Brain microvascular endothelial cell (primary cell): ENCODE measurements at regions not wholly inside any gene's neighbourhood (a gene's known extent, or its start where the extent isn't known, plus 50 kb on each side); places are given as distances from the start of the nearest gene placed in this dataset.
"Not testable (repeated sequence)": the region's sequence is repeated elsewhere in the genome, so short reads cannot be mapped to it uniquely, and the experiment has no call there.

ENCODE experiments used
- DNase-seq: peaks from one replicate; pipeline ENCODE4 v3.0.0-alpha.2; 2020
- H3K27ac ChIP-seq: fragments of 250-450 bp; sonication (Bioruptor Pico); 2 replicates; pipeline ENCODE4 v1.5.1; 2020; ENCODE audit warnings: mild to moderate bottlenecking, moderate library complexity
- H3K27me3 ChIP-seq: fragments of 250-450 bp; sonication (Bioruptor Pico); replicated peaks from 2 replicates; pipeline ENCODE4 v1.5.1; 2020; ENCODE audit warnings: mild to moderate bottlenecking
- H3K36me3 ChIP-seq: fragments of 250-450 bp; sonication (Bioruptor Pico); replicated peaks from 2 replicates; pipeline ENCODE4 v1.5.1; 2020; ENCODE audit warnings: mild to moderate bottlenecking
- H3K4me3 ChIP-seq: 2 replicates; pipeline ENCODE4 v1.5.1; 2011; ENCODE audit warnings: low read depth, mild to moderate bottlenecking, control low read depth, low read length, moderate library complexity
- in situ Hi-C: cut with HindIII; loops from 2 replicates; pipeline ENCODE4 v1.10.0; 2017; ENCODE audit warnings: low sequenced_read_pairs, low pct_ligation_motif_present
- TF ChIP-seq, protein P1 (sequence below): IDR thresholded peaks from 2 replicates; pipeline ENCODE4 v1.5.1; 2011; ENCODE audit warnings: low read depth, mild to moderate bottlenecking, moderate library complexity, low read length, control low read depth, inconsistent platforms; ENCODE audit errors: missing control alignments

DNA sequence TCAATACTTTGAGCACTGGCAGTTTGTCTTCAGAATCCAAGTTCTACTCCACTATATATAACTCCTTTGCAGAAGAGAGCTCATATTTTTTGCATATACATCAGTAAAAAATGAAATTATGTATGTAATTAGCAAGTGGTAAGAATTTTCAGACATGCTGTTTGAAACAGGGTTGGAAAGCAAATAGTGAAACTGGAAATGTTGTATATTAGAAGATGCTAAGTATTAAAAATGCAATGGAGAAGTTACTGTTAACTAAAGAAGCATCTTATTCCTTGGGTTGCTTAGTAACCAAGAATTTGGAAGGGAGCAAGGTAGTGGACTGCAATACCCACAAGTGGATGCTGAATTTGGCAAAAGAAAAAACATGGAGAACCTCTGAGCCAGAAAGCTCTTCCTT, 88.6 kb upstream of the DLGAP1 start:
- Histone ChIP-seq H3K36me3 (no peaks in the 10 kb centered on the region), H3K27me3 (no peaks in the 10 kb centered on the region), H3K4me3 (no peak overlapping the region), H3K27ac (no peak overlapping the region)
- TF ChIP-seq, protein P1, sequence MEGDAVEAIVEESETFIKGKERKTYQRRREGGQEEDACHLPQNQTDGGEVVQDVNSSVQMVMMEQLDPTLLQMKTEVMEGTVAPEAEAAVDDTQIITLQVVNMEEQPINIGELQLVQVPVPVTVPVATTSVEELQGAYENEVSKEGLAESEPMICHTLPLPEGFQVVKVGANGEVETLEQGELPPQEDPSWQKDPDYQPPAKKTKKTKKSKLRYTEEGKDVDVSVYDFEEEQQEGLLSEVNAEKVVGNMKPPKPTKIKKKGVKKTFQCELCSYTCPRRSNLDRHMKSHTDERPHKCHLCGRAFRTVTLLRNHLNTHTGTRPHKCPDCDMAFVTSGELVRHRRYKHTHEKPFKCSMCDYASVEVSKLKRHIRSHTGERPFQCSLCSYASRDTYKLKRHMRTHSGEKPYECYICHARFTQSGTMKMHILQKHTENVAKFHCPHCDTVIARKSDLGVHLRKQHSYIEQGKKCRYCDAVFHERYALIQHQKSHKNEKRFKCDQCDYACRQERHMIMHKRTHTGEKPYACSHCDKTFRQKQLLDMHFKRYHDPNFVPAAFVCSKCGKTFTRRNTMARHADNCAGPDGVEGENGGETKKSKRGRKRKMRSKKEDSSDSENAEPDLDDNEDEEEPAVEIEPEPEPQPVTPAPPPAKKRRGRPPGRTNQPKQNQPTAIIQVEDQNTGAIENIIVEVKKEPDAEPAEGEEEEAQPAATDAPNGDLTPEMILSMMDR, result no peak
- DNase-seq, result no peak
- in situ Hi-C loops, result no loop called here

DNA sequence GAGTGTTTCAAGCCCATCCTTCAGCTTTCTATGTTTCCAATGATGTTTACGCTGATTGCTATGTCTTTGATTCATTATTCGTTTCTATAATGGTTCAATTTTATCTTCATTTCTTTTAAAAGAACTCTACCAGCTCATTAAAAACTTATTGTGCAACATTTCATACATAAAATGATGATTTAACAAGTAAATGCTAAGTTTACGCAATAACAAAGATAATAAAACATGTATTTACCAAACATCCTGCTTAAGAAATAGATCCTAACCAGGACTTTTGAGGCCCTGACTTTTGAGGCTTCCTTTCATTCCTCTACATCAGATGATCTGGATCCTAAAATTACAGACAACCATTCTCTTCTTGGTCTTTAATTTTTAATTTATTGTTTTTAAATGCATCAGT, 86.5 kb upstream of the DLGAP1 start:
- Histone ChIP-seq H3K4me3 (no peak overlapping the region), H3K36me3 (no peaks in the 10 kb centered on the region), H3K27ac (no peak overlapping the region), H3K27me3 (no peaks in the 10 kb centered on the region)
- TF ChIP-seq, protein P1, result no peak
- no peak for DNase-seq
- in situ Hi-C loops, result no loop called here

DNA sequence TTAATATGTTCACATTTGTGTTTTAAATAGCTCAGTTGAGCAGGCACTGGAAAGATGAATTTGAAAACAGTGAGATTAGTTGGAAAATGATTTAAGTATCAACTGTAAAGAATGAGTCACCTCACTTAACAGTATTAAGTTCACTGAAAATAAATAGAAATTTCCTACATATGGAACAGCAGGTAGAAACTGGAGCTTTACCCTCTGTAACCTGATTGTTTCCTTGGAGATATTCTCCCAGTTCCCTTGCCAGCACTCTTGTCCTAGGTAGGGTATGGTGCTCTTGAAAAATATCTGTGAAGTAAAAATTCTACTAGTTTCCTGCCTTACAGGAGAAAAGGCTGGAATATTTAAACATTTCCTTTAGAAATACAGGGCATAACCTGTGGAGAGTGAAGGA, 81.3 kb upstream of the DLGAP1 start:
- no peak for DNase-seq
- Histone ChIP-seq H3K36me3 (no peaks in the 10 kb centered on the region), H3K27ac (no peak overlapping the region), H3K27me3 (no peaks in the 10 kb centered on the region), H3K4me3 (no peak overlapping the region)
- TF ChIP-seq, protein P1, result no peak
- in situ Hi-C loops, result no loop called here

DNA sequence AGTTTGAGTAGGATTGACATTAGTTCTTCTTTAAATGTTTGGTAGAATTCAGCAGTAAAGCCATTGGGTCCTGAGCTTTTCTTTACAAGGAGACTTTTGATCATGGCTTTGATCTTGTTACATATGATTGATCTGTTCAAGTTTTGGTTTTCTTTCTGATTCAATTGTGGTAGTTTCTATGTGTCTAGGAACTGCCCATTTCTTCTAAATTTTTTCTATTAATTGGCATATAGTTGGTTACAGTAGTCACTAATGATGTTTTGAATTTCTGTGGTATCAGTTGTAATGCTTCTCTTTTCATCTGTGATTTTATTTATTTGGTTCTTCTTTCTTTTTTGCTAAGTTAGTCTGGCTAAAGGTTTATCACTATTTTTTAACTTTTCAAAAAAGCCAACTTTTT, 73.3 kb upstream of the DLGAP1 start:
- Histone ChIP-seq H3K4me3 (no peak overlapping the region), H3K36me3 (no peaks in the 10 kb centered on the region), H3K27me3 (no peaks in the 10 kb centered on the region), H3K27ac (no peak overlapping the region)
- in situ Hi-C loops, result no loop called here
- no peak for DNase-seq
- TF ChIP-seq, protein P1, result no peak

DNA sequence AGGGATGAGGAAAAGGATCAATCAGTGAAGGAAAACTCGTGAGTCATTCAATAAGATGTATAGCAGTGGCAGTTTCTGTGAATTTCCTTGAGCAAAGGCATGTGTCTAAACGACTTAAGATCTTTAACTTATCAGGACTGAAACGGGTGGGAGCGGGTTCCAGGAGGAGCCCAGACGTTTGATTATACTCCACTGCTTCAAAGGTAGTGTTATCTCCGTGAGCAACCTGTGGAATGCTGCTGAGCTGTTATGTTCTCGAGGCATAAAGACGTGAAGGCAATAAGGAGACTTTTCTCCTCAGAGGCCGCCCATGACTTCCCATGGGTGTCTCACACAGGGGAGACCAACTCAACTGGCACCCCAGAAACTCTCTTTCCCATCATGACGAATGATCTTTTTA, 72.7 kb upstream of the DLGAP1 start:
- in situ Hi-C loops, H3K27ac ChIP-seq, DNase-seq, H3K36me3 ChIP-seq, H3K4me3 ChIP-seq, H3K27me3 ChIP-seq: not testable (repeated sequence)

DNA sequence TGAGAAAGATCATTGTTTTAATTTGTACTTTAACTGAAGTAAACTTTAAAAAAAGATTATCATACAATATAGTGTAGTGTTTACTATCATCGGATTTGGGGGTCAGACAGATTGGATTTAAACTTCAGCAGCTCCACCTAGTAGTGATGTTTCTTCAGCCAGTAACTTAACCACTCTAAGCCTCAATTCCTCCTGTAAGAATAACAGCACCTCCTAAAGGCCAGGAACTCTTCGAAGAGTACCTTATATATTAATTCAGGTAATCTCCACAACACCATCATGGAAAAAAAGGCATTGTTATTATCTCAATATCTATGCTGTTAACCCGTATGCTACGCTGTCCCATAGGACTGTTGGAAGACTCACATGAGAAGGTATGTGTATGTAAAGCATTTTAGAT, 69.0 kb upstream of the DLGAP1 start:
- Histone ChIP-seq H3K36me3 (no peaks in the 10 kb centered on the region), H3K27ac (no peak overlapping the region), H3K4me3 (no peak overlapping the region), H3K27me3 (no peaks in the 10 kb centered on the region)
- TF ChIP-seq, protein P1, result no peak
- in situ Hi-C loops, result no loop called here
- DNase-seq, result no peak
